ENCODE measurements at regions not wholly inside any gene's neighbourhood (a gene's known extent, or its start where the extent isn't known, plus 50 kb on each side); places are given as distances from the start of the nearest gene placed in this dataset.

GRCh38 chr2:193966590-193966989 lies 1690.4 kb upstream of the SLC39A10 start:
- H3K27me3 ChIP-seq (ENCODE audit: low read depth, low read length), result no peaks in the 10 kb centered on the region
- no peaks in the 10 kb centered on the region for H3K79me2 ChIP-seq (ENCODE audit: low read length)
- H3K27ac ChIP-seq (ENCODE audit: low read length), result no peak overlapping the region
- H3K4me3 ChIP-seq (ENCODE audit: low read length), result no peak overlapping the region
- H3K9ac ChIP-seq (ENCODE audit: low read length), result no peak overlapping the region
- no peaks in the 10 kb centered on the region for H3K4me1 ChIP-seq (ENCODE audit: low read length)
- H3K4me2 ChIP-seq (ENCODE audit: low read length), result no peak overlapping the region
- no peak overlapping the region for H2AFZ ChIP-seq (ENCODE audit: low read depth, low read length)
- H4K20me1 ChIP-seq (ENCODE audit: insufficient read depth, low read length), result no peaks in the 10 kb centered on the region
- no peaks in the 10 kb centered on the region for H3K36me3 ChIP-seq (replicated peaks; ENCODE audit: low read depth, low read length)
- no peak for TF ChIP-seq CTCF (IDR thresholded peaks at IDR 0.05; ENCODE audit: low read depth, low read length)
- no peak for TF ChIP-seq EZH2phosphoT487 (IDR thresholded peaks at IDR 0.05; ENCODE audit: low read depth)
- H3K9me3 ChIP-seq (ENCODE audit: insufficient read depth, low read length), result no peaks in the 10 kb centered on the region

GRCh38 chr2:193965263-193965662 lies 1691.8 kb upstream of the SLC39A10 start:
- Histone ChIP-seq H4K20me1 (ENCODE audit: insufficient read depth, low read length) (no peaks in the 10 kb centered on the region), H3K79me2 (ENCODE audit: low read length) (no peaks in the 10 kb centered on the region), H3K27ac (ENCODE audit: low read length) (no peak overlapping the region), H3K4me1 (ENCODE audit: low read length) (peaks cover 6% of the 10 kb centered on the region; the same call in 1 of the 2 replicates), H3K36me3 (replicated peaks; ENCODE audit: low read depth, low read length) (no peaks in the 10 kb centered on the region), H3K9me3 (ENCODE audit: insufficient read depth, low read length) (no peaks in the 10 kb centered on the region), H3K9ac (ENCODE audit: low read length) (no peak overlapping the region), H2AFZ (ENCODE audit: low read depth, low read length) (no peak overlapping the region), H3K27me3 (ENCODE audit: low read depth, low read length) (no peaks in the 10 kb centered on the region), H3K4me3 (ENCODE audit: low read length) (no peak overlapping the region), H3K4me2 (ENCODE audit: low read length) (no peak overlapping the region)
- no peak for TF ChIP-seq EZH2phosphoT487 (IDR thresholded peaks at IDR 0.05; ENCODE audit: low read depth)
- TF ChIP-seq CTCF (IDR thresholded peaks at IDR 0.05; ENCODE audit: low read depth, low read length), result no peak

GRCh38 chr2:193963472-193964119 lies 1693.4 kb upstream of the SLC39A10 start:
- no peaks in the 10 kb centered on the region for H3K9me3 ChIP-seq (ENCODE audit: insufficient read depth, low read length)
- H3K4me2 ChIP-seq (ENCODE audit: low read length), result no peak overlapping the region
- no peak overlapping the region; the same call in 1 of the 2 replicates for H2AFZ ChIP-seq (ENCODE audit: low read depth, low read length)
- H3K27me3 ChIP-seq (ENCODE audit: low read depth, low read length), result no peaks in the 10 kb centered on the region
- H3K27ac ChIP-seq (ENCODE audit: low read length), result no peak overlapping the region
- H3K79me2 ChIP-seq (ENCODE audit: low read length), result no peaks in the 10 kb centered on the region
- no peaks in the 10 kb centered on the region for H4K20me1 ChIP-seq (ENCODE audit: insufficient read depth, low read length)
- peaks cover 6% of the 10 kb centered on the region; the same call in 1 of the 2 replicates for H3K4me1 ChIP-seq (ENCODE audit: low read length)
- no peak overlapping the region for H3K9ac ChIP-seq (ENCODE audit: low read length)
- TF ChIP-seq EZH2phosphoT487 (IDR thresholded peaks at IDR 0.05; ENCODE audit: low read depth) (no peak), CTCF (IDR thresholded peaks at IDR 0.05; ENCODE audit: low read depth, low read length) (peak; percentile 84)
- no peak overlapping the region for H3K4me3 ChIP-seq (ENCODE audit: low read length)
- no peaks in the 10 kb centered on the region for H3K36me3 ChIP-seq (replicated peaks; ENCODE audit: low read depth, low read length)

GRCh38 chr2:193946806-193947205 lies 1710.2 kb upstream of the SLC39A10 start:
- H3K9me3 ChIP-seq (ENCODE audit: insufficient read depth, low read length), result no peaks in the 10 kb centered on the region
- no peak overlapping the region for H3K4me2 ChIP-seq (ENCODE audit: low read length)
- no peak overlapping the region for H2AFZ ChIP-seq (ENCODE audit: low read depth, low read length)
- H3K4me1 ChIP-seq (ENCODE audit: low read length), result no peaks in the 10 kb centered on the region
- no peak overlapping the region for H3K27ac ChIP-seq (ENCODE audit: low read length)
- H3K27me3 ChIP-seq (ENCODE audit: low read depth, low read length), result no peaks in the 10 kb centered on the region
- TF ChIP-seq EZH2phosphoT487 (IDR thresholded peaks at IDR 0.05; ENCODE audit: low read depth) (no peak), CTCF (IDR thresholded peaks at IDR 0.05; ENCODE audit: low read depth, low read length) (no peak)
- no peaks in the 10 kb centered on the region for H3K79me2 ChIP-seq (ENCODE audit: low read length)
- H3K9ac ChIP-seq (ENCODE audit: low read length), result no peak overlapping the region
- no peaks in the 10 kb centered on the region for H4K20me1 ChIP-seq (ENCODE audit: insufficient read depth, low read length)
- H3K4me3 ChIP-seq (ENCODE audit: low read length), result no peak overlapping the region
- no peaks in the 10 kb centered on the region for H3K36me3 ChIP-seq (replicated peaks; ENCODE audit: low read depth, low read length)
